ENCODE measurements at regions not wholly inside any gene's neighbourhood (a gene's known extent, or its start where the extent isn't known, plus 50 kb on each side); places are given as distances from the start of the nearest gene placed in this dataset.
"Not testable (repeated sequence)": the region's sequence is repeated elsewhere in the genome, so short reads cannot be mapped to it uniquely, and the experiment has no call there.

GRCh38 chr13:48875047-48875446 lies 100.7 kb upstream of the FNDC3A start:
- intact Hi-C loops (cut with DNase I), result no loop called here
- Histone ChIP-seq H3K27ac (no peak overlapping the region), H3K4me1 (no peaks in the 10 kb centered on the region), H3K4me3 (no peak overlapping the region), H3K27me3 (no peaks in the 10 kb centered on the region), H3K36me3 (no peaks in the 10 kb centered on the region), H3K9me3 (no peaks in the 10 kb centered on the region)
- no peak for DNase-seq (ENCODE audit: low spot score in 2 of 2)
- TF ChIP-seq CTCF (IDR thresholded peaks at IDR 0.05), result no peak

- no peak for TF ChIP-seq CTCF (IDR thresholded peaks at IDR 0.05)
Measured at GRCh38 chr13:48876289-48876688, 99.4 kb upstream of the FNDC3A start.

GRCh38 chr13:48879432-48879831 lies 96.3 kb upstream of the FNDC3A start:
- intact Hi-C loops (cut with DNase I), result no loop called here
- no peak overlapping the region for H3K4me3 ChIP-seq
- no peak for TF ChIP-seq CTCF (IDR thresholded peaks at IDR 0.05)
- no peak for DNase-seq (ENCODE audit: low spot score in 2 of 2)
- no peaks in the 10 kb centered on the region for H3K27me3 ChIP-seq
- H3K4me1 ChIP-seq, result peaks cover 0 to 6% of the 10 kb centered on the region in 2 donors
- no peak overlapping the region for H3K27ac ChIP-seq
- no peaks in the 10 kb centered on the region for H3K36me3 ChIP-seq
- no peaks in the 10 kb centered on the region for H3K9me3 ChIP-seq

More at GRCh38 chr13:48876289-48876688, 99.4 kb upstream of the FNDC3A start:
- H3K36me3 ChIP-seq, result no peaks in the 10 kb centered on the region
- H3K4me3 ChIP-seq, result no peak overlapping the region
- intact Hi-C loops (cut with DNase I), result no loop called here
- no peaks in the 10 kb centered on the region for H3K27me3 ChIP-seq
- no peak for DNase-seq (ENCODE audit: low spot score in 2 of 2)
- H3K4me1 ChIP-seq, result no peaks in the 10 kb centered on the region
- H3K27ac ChIP-seq, result no peak overlapping the region
- H3K9me3 ChIP-seq, result no peaks in the 10 kb centered on the region

GRCh38 chr13:48879854-48880253 lies 95.9 kb upstream of the FNDC3A start:
- no peaks in the 10 kb centered on the region for H3K27me3 ChIP-seq

GRCh38 chr13:48883786-48884185 lies 91.9 kb upstream of the FNDC3A start:
- H3K4me1 ChIP-seq; H3K36me3 ChIP-seq; H3K9me3 ChIP-seq; H3K27me3 ChIP-seq; DNase-seq (ENCODE audit: low spot score in 2 of 2); H3K4me3 ChIP-seq: not testable (repeated sequence)
- H3K27ac ChIP-seq, result peak overlapping the region; percentile 75
- intact Hi-C loops (cut with DNase I), result loop anchor here (2.0 to 5.0 kb wide), 3 partner anchors 65 to 91 kb away; partner anchors contain the start of gene FNDC3A

More at GRCh38 chr13:48879854-48880253, 95.9 kb upstream of the FNDC3A start:
- no peak for DNase-seq (ENCODE audit: low spot score in 2 of 2)
- no peaks in the 10 kb centered on the region for H3K36me3 ChIP-seq
- peaks cover 0 to 6% of the 10 kb centered on the region in 2 donors for H3K4me1 ChIP-seq
- H3K27ac ChIP-seq, result no peak overlapping the region
- no peaks in the 10 kb centered on the region for H3K9me3 ChIP-seq
- no peak overlapping the region for H3K4me3 ChIP-seq
- intact Hi-C loops (cut with DNase I), result loop anchor here (5.0 kb wide), 1 partner anchor 77 kb away; no protein-coding TSS in a partner anchor
- no peak for TF ChIP-seq CTCF (IDR thresholded peaks at IDR 0.05)

GRCh38 chr13:48885027-48885395 lies 90.7 kb upstream of the FNDC3A start:
- no peak for DNase-seq (ENCODE audit: low spot score in 2 of 2)
- H3K9me3 ChIP-seq, result no peaks in the 10 kb centered on the region
- no peak overlapping the region for H3K4me3 ChIP-seq
- intact Hi-C loops (cut with DNase I), result loop anchor here (2.0 kb wide), 2 partner anchors 66 to 90 kb away; partner anchors contain the start of gene FNDC3A
- H3K27me3 ChIP-seq, result no peaks in the 10 kb centered on the region
- H3K36me3 ChIP-seq, result no peaks in the 10 kb centered on the region
- peak overlapping the region; percentile 75 for H3K27ac ChIP-seq
- no peak for TF ChIP-seq CTCF (IDR thresholded peaks at IDR 0.05)
- H3K4me1 ChIP-seq, result peaks cover 0 to 8% of the 10 kb centered on the region in 2 donors

Measured in ascending aorta (tissue), 2 donors.